PFSK-1 (cell line): ENCODE measurements at regions not wholly inside any gene's neighbourhood (a gene's known extent, or its start where the extent isn't known, plus 50 kb on each side); places are given as distances from the start of the nearest gene placed in this dataset.

Experiments
- POLR2AphosphoS5 ChIP-seq: IDR thresholded peaks from 2 replicates; pipeline ENCODE4 v1.6.1; 2012; ENCODE audit warnings: low read depth, mild to moderate bottlenecking, control low read depth, low read length, moderate library complexity
- REST ChIP-seq, 2 experiments: IDR thresholded peaks; 2 replicates each; pipeline versions ENCODE4 v1.6.1 to v1.8.0; 2011 to 2012; ENCODE audit warnings: low read depth in 2 of 2, low read length in 2 of 2, control low read depth in 1 of 2, inconsistent platforms in 1 of 2, mild to moderate bottlenecking in 1 of 2, moderate library complexity in 1 of 2; ENCODE audit not compliant: insufficient read depth in 1 of 2
- SIN3A ChIP-seq: IDR thresholded peaks from 2 replicates; pipeline ENCODE4 v1.6.1; 2012; ENCODE audit warnings: mild to moderate bottlenecking, low read length, moderate library complexity, borderline replicate concordance; ENCODE audit not compliant: insufficient read depth
- TAF1 ChIP-seq: IDR thresholded peaks from 2 replicates; pipeline ENCODE4 v1.6.1; 2012; ENCODE audit warnings: low read length, control low read depth, borderline replicate concordance; ENCODE audit not compliant: insufficient read depth

- TF ChIP-seq POLR2AphosphoS5 (no peak), SIN3A (no peak), TAF1 (no peak), REST (IDR thresholded peaks at IDR 0.05; ENCODE audit: insufficient read depth in 1 of 2, low read depth in 2 of 2, low read length in 2 of 2) (no peak)
These were observed 1221.0 kb downstream of the DSC3 start for GRCh38 chr18:29821544-29821943.
